ENCODE measurements at regions not wholly inside any gene's neighbourhood (a gene's known extent, or its start where the extent isn't known, plus 50 kb on each side); places are given as distances from the start of the nearest gene placed in this dataset.
"Not testable (repeated sequence)": the region's sequence is repeated elsewhere in the genome, so short reads cannot be mapped to it uniquely, and the experiment has no call there.

GRCh38 chr3:187813198-187813597, 67.9 kb upstream of the BCL6 start:
- TF ChIP-seq USF1 (CRISPR knock-in tag; IDR thresholded peaks at IDR 0.05) (no peak), ARID4B (CRISPR knock-in tag; IDR thresholded peaks at IDR 0.05; ENCODE audit: borderline replicate concordance) (no peak), TP53 (CRISPR knock-in tag; IDR thresholded peaks at IDR 0.05) (no peak), JAZF1 (CRISPR knock-in tag; IDR thresholded peaks at IDR 0.05) (no peak), AR (CRISPR knock-in tag; IDR thresholded peaks at IDR 0.05) (no peak), AFF4 (CRISPR knock-in tag; IDR thresholded peaks at IDR 0.05; ENCODE audit: borderline replicate concordance) (no peak), TEAD4 (CRISPR knock-in tag; IDR thresholded peaks at IDR 0.05) (no peak), ZNF219 (CRISPR knock-in tag; IDR thresholded peaks at IDR 0.05; ENCODE audit: borderline replicate concordance) (no peak), ZNF121 (CRISPR knock-in tag; IDR thresholded peaks at IDR 0.05) (no peak), ETV6 (CRISPR knock-in tag; IDR thresholded peaks at IDR 0.05) (no peak), ZNF232 (CRISPR knock-in tag; IDR thresholded peaks at IDR 0.05) (no peak), ZNF317 (CRISPR knock-in tag; IDR thresholded peaks at IDR 0.05; ENCODE audit: borderline replicate concordance, low read depth) (no peak), CBFB (CRISPR knock-in tag; IDR thresholded peaks at IDR 0.05; ENCODE audit: low read depth) (no peak), ZNF416 (CRISPR knock-in tag; IDR thresholded peaks at IDR 0.05) (no peak), TCF7 (CRISPR knock-in tag; IDR thresholded peaks at IDR 0.05; ENCODE audit: low read depth) (no peak)
- Mint-ChIP-seq H3K4me3 (no peak overlapping the region), H3K27ac (no peak overlapping the region), H3K4me1 (peaks cover 29% of the 10 kb centered on the region), H3K27me3 (ENCODE audit: low read depth) (no peaks in the 10 kb centered on the region), H3K36me3 (no peaks in the 10 kb centered on the region), H3K9me3 (peaks cover 9% of the 10 kb centered on the region)
- DNase-seq (ENCODE audit: low spot score) (no peak), ATAC-seq (no peak)
- ChIA-PET CTCF (no interaction called here), POLR2A (no interaction called here)

GRCh38 chr3:187817766-187818165, 72.5 kb upstream of the BCL6 start:
- H3K4me1 Mint-ChIP-seq; ATAC-seq; H3K9me3 Mint-ChIP-seq; DNase-seq (ENCODE audit: low spot score); H3K4me3 Mint-ChIP-seq; H3K36me3 Mint-ChIP-seq; H3K27me3 Mint-ChIP-seq (ENCODE audit: low read depth); H3K27ac Mint-ChIP-seq; POLR2A ChIA-PET; CTCF ChIA-PET: not testable (repeated sequence)

Data from WTC11 (cell line).